SH-SY5Y (cell line): ENCODE measurements at regions not wholly inside any gene's neighbourhood (a gene's known extent, or its start where the extent isn't known, plus 50 kb on each side); places are given as distances from the start of the nearest gene placed in this dataset.

Source experiments
- GATA2 ChIP-seq: IDR thresholded peaks from 2 replicates; pipeline ENCODE4 v1.6.1; 2011; ENCODE audit warnings: mild to moderate bottlenecking, low read depth, low read length
- GATA3 ChIP-seq: IDR thresholded peaks from 2 replicates; pipeline ENCODE4 v1.6.1; 2011; ENCODE audit warnings: low read depth, mild to moderate bottlenecking, low read length, moderate library complexity

- TF ChIP-seq GATA2 (no peak), GATA3 (no peak)
Measured at GRCh38 chr20:39643292-39643691, 681.1 kb downstream of the DHX35 start.
